SU-DHL-6 (cell line): ENCODE measurements at regions not wholly inside any gene's neighbourhood (a gene's known extent, or its start where the extent isn't known, plus 50 kb on each side); places are given as distances from the start of the nearest gene placed in this dataset.

Experiments
- H2AFZ ChIP-seq: fragments of 200-600 bp; sonication (generic); 2 replicates; pipeline ENCODE4 v1.6.1; 2014; ENCODE audit warnings: low read depth, mild to moderate bottlenecking, moderate library complexity, mixed read lengths, antibody characterized with exemption, low read length; ENCODE audit not compliant: severe bottlenecking
- H3F3A ChIP-seq: fragments of 200-600 bp; shearing (Covaris generic); 2 replicates; pipeline ENCODE4 v1.6.0; 2016; ENCODE audit warnings: antibody characterized with exemption, mild to moderate bottlenecking; ENCODE audit not compliant: insufficient read depth
- H3K27ac ChIP-seq: fragments of 200-600 bp; sonication (generic); 2 replicates; pipeline ENCODE4 v1.5.1; 2016; ENCODE audit warnings: low read depth, mild to moderate bottlenecking, low read length, moderate library complexity, mixed read lengths
- H3K27me3 ChIP-seq: fragments of 200-600 bp; sonication (generic), shearing (Covaris generic); 2 replicates; pipeline ENCODE4 v1.6.0; 2014; ENCODE audit warnings: mild to moderate bottlenecking, low read length
- H3K36me3 ChIP-seq: fragments of 200-600 bp; sonication (generic); 2 replicates; pipeline ENCODE4 v1.6.1; 2014; ENCODE audit warnings: mild to moderate bottlenecking, low read length, mixed read lengths
- H3K4me2 ChIP-seq: fragments of 300-600, 200-600 bp; shearing (Covaris generic), sonication (generic); 2 replicates; pipeline ENCODE4 v1.6.0; 2014; ENCODE audit warnings: low read length, low read depth, mild to moderate bottlenecking; ENCODE audit not compliant: poor library complexity, severe bottlenecking
- H3K4me3 ChIP-seq: fragments of 200-600 bp; sonication (generic); 2 replicates; pipeline ENCODE4 v1.5.1; 2014; ENCODE audit warnings: antibody characterized with exemption, low read length, mild to moderate bottlenecking, mixed read lengths; ENCODE audit not compliant: insufficient read depth, poor library complexity, severe bottlenecking
- H3K79me2 ChIP-seq: fragments of 200-600 bp; sonication (generic); 2 replicates; pipeline ENCODE4 v1.6.1; 2014; ENCODE audit warnings: mild to moderate bottlenecking, low read length, moderate library complexity; ENCODE audit not compliant: insufficient read depth
- H3K9ac ChIP-seq: fragments of 200-600 bp; sonication (generic); 2 replicates; pipeline ENCODE4 v1.7.0; 2014; ENCODE audit warnings: mild to moderate bottlenecking, low read length
- H3K9me2 ChIP-seq: fragments of 200-600 bp; sonication (generic); replicated peaks from 2 replicates; pipeline ENCODE4 v1.6.1; 2014; ENCODE audit warnings: low read length; ENCODE audit not compliant: insufficient read depth
- H3K9me3 ChIP-seq: fragments of 200-600 bp; sonication (generic); 2 replicates; pipeline ENCODE4 v1.6.1; 2014; ENCODE audit warnings: low read length, mixed read lengths; ENCODE audit not compliant: insufficient read depth
- H4K20me1 ChIP-seq: fragments of 200-600 bp; sonication (generic); 2 replicates; pipeline ENCODE4 v1.6.1; 2014; ENCODE audit warnings: low read depth, mild to moderate bottlenecking, antibody characterized with exemption, low read length, moderate library complexity, mixed read lengths
- EZH2phosphoT487 ChIP-seq: fragments of 200-600 bp; sonication (generic), shearing (Covaris generic); conservative IDR thresholded peaks from 2 replicates; pipeline ENCODE4 v1.6.1; 2018; ENCODE audit warnings: mild to moderate bottlenecking, antibody characterized with exemption, low read length, moderate library complexity, mixed read lengths
- TF ChIP-seq, protein P1 (sequence below): fragments of 200-600 bp; sonication (generic); IDR thresholded peaks from one replicate; pipeline ENCODE4 v1.5.1; 2017; ENCODE audit warnings: antibody characterized with exemption, mild to moderate bottlenecking, low read length, moderate library complexity; ENCODE audit not compliant: insufficient read depth, poor library complexity, severe bottlenecking

DNA sequence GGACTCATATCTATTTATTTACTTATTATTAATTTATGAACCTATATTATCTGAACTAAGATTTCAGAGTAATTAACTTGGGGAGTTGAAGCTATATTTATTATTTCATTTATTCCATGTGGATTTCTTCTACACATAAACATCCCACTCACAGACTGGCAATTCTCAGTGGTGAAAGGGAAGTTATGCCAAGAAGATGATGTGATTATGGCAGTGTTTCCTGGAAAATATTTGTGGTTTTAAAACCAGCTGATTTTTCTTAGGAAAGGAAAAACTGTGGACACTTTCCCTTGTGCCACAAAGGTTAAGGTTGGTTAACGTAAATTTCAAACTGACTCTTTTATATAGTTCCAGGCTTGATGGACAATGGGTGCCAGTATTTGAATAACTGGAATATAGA, 513.1 kb downstream of the SLITRK6 start:
- Histone ChIP-seq H3K9ac (no peak overlapping the region), H4K20me1 (no peaks in the 10 kb centered on the region), H3K79me2 (no peaks in the 10 kb centered on the region), H3F3A (no peaks in the 10 kb centered on the region), H3K36me3 (no peaks in the 10 kb centered on the region), H3K4me2 (no peak overlapping the region), H3K9me2 (no peaks in the 10 kb centered on the region), H3K4me3 (no peak overlapping the region), H3K27ac (no peak overlapping the region), H3K27me3 (no peaks in the 10 kb centered on the region), H3K9me3 (no peaks in the 10 kb centered on the region; the same call in 1 of the 2 replicates), H2AFZ (no peak overlapping the region)
- TF ChIP-seq EZH2phosphoT487: no peak
- TF ChIP-seq, protein P1, sequence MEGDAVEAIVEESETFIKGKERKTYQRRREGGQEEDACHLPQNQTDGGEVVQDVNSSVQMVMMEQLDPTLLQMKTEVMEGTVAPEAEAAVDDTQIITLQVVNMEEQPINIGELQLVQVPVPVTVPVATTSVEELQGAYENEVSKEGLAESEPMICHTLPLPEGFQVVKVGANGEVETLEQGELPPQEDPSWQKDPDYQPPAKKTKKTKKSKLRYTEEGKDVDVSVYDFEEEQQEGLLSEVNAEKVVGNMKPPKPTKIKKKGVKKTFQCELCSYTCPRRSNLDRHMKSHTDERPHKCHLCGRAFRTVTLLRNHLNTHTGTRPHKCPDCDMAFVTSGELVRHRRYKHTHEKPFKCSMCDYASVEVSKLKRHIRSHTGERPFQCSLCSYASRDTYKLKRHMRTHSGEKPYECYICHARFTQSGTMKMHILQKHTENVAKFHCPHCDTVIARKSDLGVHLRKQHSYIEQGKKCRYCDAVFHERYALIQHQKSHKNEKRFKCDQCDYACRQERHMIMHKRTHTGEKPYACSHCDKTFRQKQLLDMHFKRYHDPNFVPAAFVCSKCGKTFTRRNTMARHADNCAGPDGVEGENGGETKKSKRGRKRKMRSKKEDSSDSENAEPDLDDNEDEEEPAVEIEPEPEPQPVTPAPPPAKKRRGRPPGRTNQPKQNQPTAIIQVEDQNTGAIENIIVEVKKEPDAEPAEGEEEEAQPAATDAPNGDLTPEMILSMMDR: no peak

DNA sequence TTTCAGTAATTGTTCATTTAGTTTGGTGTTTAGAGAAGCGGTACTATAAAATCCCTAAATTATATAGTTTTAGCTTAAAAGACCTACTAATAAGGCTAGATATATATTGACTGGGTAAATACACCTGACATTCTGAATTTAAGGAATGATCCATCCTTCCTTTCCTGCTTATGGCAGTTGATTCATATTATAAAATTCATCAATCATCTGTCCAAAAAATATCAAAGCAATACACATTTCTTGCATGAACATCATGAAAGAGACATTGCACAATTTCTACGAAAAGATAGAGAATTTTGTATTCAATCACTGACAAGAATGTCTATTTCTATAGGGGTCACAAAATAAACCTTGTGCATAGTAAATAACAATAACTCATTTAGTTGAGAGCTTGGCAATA, 514.9 kb downstream of the SLITRK6 start:
- no peaks in the 10 kb centered on the region for H3K9me2 ChIP-seq

DNA sequence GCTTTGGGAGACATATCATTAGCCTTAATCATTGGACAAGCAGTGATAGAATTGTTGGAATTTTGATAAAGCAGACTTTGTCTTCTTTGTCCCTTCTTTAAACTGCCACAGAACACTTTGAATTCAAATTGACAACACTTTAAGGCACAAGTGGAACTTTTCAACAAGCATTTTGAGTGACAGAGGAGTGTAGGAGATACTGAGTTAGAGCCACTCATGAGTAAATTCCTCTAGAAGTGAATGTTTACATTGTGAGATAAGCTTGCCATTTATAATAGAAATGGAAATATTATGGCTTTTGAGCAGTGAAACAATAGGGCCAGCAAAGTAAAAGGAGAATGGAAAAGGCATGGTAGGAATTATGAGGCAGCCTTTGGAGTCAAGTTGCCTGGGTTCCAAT, 515.8 kb downstream of the SLITRK6 start:
- H3F3A ChIP-seq: no peaks in the 10 kb centered on the region
- H3K36me3 ChIP-seq: no peaks in the 10 kb centered on the region
- TF ChIP-seq, protein P1: no peak
- TF ChIP-seq EZH2phosphoT487: no peak
- no peak overlapping the region for H3K9ac ChIP-seq
- no peaks in the 10 kb centered on the region; the same call in 1 of the 2 replicates for H3K9me3 ChIP-seq
- no peaks in the 10 kb centered on the region for H3K27me3 ChIP-seq
- H3K4me3 ChIP-seq: no peak overlapping the region
- H4K20me1 ChIP-seq: no peaks in the 10 kb centered on the region
- H3K79me2 ChIP-seq: no peaks in the 10 kb centered on the region
- no peak overlapping the region for H3K4me2 ChIP-seq
- H3K9me2 ChIP-seq: no peaks in the 10 kb centered on the region
- no peak overlapping the region for H3K27ac ChIP-seq
- H2AFZ ChIP-seq: no peak overlapping the region

More for the DNA sequence above, 514.9 kb downstream of the SLITRK6 start:
- no peak overlapping the region for H3K4me2 ChIP-seq
- H3K79me2 ChIP-seq: no peaks in the 10 kb centered on the region
- no peaks in the 10 kb centered on the region; the same call in 1 of the 2 replicates for H3K9me3 ChIP-seq
- H3K4me3 ChIP-seq: no peak overlapping the region
- no peak overlapping the region for H3K27ac ChIP-seq
- no peak overlapping the region for H2AFZ ChIP-seq
- H3K36me3 ChIP-seq: no peaks in the 10 kb centered on the region
- TF ChIP-seq, protein P1: no peak
- no peak for TF ChIP-seq EZH2phosphoT487
- H3F3A ChIP-seq: no peaks in the 10 kb centered on the region
- no peaks in the 10 kb centered on the region for H4K20me1 ChIP-seq
- no peak overlapping the region for H3K9ac ChIP-seq
- no peaks in the 10 kb centered on the region for H3K27me3 ChIP-seq
